K562 (cell line): ENCODE measurements at regions not wholly inside any gene's neighbourhood (a gene's known extent, or its start where the extent isn't known, plus 50 kb on each side); places are given as distances from the start of the nearest gene placed in this dataset.

Experiments used
- ARNT ChIP-seq, 2 experiments: fragments of 450-650 bp; IDR thresholded peaks; 2 replicates each; pipeline ENCODE4 v1.6.1; 2016; ENCODE audit warnings: mild to moderate bottlenecking in 1 of 2
- CHD2 ChIP-seq: IDR thresholded peaks from 2 replicates; pipeline ENCODE4 v1.6.1; 2011; ENCODE audit warnings: low read depth, low read length
- ELF1 ChIP-seq: fragments of 200-800 bp; sonication (Bioruptor generic); IDR thresholded peaks from 2 replicates; pipeline ENCODE4 v1.6.1; 2016; ENCODE audit warnings: missing genetic modification characterization, missing compliant biosample characterization
- MCM3 ChIP-seq: fragments of 450-650 bp; IDR thresholded peaks from 2 replicates; pipeline ENCODE4 v1.6.1; 2016
- PHB2 ChIP-seq: fragments of 450-650 bp; IDR thresholded peaks from 2 replicates; pipeline ENCODE4 v1.6.1; 2017; ENCODE audit warnings: low read depth
- PYGO2 ChIP-seq: fragments of 450-650 bp; IDR thresholded peaks from 2 replicates; pipeline ENCODE4 v1.6.1; 2016; ENCODE audit warnings: mild to moderate bottlenecking, missing genetic modification characterization, moderate library complexity, missing compliant biosample characterization
- STAT5B ChIP-seq: fragments of 250-450 bp; sonication (Bioruptor Pico); IDR thresholded peaks from 2 replicates; pipeline ENCODE4 v1.8.0; 2021; ENCODE audit warnings: mild to moderate bottlenecking, inconsistent platforms
- TBP ChIP-seq: optimal IDR thresholded peaks from 2 replicates; pipeline ENCODE3; 2011; ENCODE audit warnings: low read depth, low read length, improper control_type of control experiment
- TCF7L2 ChIP-seq: fragments of 150-350 bp; IDR thresholded peaks from 2 replicates; pipeline ENCODE4 v1.6.1; 2016; ENCODE audit warnings: low read depth, mild to moderate bottlenecking, low read length, moderate library complexity
- ZNF253 ChIP-seq: fragments of 250-450 bp; sonication (Bioruptor Pico); conservative IDR thresholded peaks from 2 replicates; pipeline ENCODE4 v1.6.1; 2021; ENCODE audit warnings: mild to moderate bottlenecking
- ZNF76 ChIP-seq: fragments of 250-450 bp; sonication (Bioruptor Pico); IDR thresholded peaks from 2 replicates; pipeline ENCODE4 v1.4.0; 2020; ENCODE audit warnings: mild to moderate bottlenecking, moderate library complexity, borderline replicate concordance
- TF ChIP-seq, protein P1 (sequence below), 3 experiments: IDR thresholded peaks in 2 of 3; conservative IDR thresholded peaks in 1 of 3; 2 replicates each; pipeline ENCODE4 v1.5.1; 2011 to 2012; ENCODE audit warnings: low read length in 3 of 3, mild to moderate bottlenecking in 3 of 3, control low read depth in 2 of 3, improper control_type of control experiment in 1 of 3, inconsistent platforms in 1 of 3, low read depth in 1 of 3, mixed read lengths in 1 of 3, moderate library complexity in 1 of 3; ENCODE audit not compliant: insufficient read depth in 2 of 3
- TF ChIP-seq, protein P2 (sequence below): fragments of 450-650 bp; IDR thresholded peaks from 2 replicates; pipeline ENCODE4 v1.6.1; 2017; ENCODE audit warnings: antibody characterized with exemption, mild to moderate bottlenecking
- TF ChIP-seq, protein P3 (sequence below), 2 experiments: fragments of 450-650 bp; formaldehyde crosslinking in 1 of 2; IDR thresholded peaks; 2 replicates each; pipeline versions ENCODE4 v1.4.0 to v1.6.1; 2014 to 2020; ENCODE audit warnings: mild to moderate bottlenecking in 2 of 2, borderline replicate concordance in 1 of 2, low read depth in 1 of 2

DNA sequence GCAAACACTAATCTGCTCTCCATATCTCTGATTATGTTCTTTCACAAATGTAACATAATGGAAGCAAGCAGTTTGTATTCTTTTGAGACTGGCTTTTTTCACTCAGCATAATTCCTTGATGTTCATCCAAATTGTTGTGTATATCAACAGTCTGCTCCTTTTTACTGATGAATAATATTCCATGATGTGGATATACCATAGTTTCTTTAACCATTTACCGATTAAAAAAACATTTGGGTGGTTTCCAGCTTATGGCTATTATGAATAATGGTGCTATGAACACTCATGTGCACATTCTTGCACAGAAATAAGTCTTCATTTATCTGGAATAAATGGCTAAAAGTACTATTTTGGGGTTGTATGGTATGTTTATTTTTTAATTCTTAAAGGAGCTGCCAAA, 708.9 kb downstream of the RFPL4B start:
- TF ChIP-seq ZNF253 (CRISPR knock-in tag) (no peak), TBP (no peak), TCF7L2 (no peak), CHD2 (no peak), MCM3 (no peak), ELF1 (tag) (no peak), ZNF76 (CRISPR knock-in tag) (no peak), STAT5B (CRISPR knock-in tag) (no peak), PHB2 (no peak), ARNT (IDR thresholded peaks at IDR 0.05) (no peak), PYGO2 (tag) (no peak)
- TF ChIP-seq, protein P1, sequence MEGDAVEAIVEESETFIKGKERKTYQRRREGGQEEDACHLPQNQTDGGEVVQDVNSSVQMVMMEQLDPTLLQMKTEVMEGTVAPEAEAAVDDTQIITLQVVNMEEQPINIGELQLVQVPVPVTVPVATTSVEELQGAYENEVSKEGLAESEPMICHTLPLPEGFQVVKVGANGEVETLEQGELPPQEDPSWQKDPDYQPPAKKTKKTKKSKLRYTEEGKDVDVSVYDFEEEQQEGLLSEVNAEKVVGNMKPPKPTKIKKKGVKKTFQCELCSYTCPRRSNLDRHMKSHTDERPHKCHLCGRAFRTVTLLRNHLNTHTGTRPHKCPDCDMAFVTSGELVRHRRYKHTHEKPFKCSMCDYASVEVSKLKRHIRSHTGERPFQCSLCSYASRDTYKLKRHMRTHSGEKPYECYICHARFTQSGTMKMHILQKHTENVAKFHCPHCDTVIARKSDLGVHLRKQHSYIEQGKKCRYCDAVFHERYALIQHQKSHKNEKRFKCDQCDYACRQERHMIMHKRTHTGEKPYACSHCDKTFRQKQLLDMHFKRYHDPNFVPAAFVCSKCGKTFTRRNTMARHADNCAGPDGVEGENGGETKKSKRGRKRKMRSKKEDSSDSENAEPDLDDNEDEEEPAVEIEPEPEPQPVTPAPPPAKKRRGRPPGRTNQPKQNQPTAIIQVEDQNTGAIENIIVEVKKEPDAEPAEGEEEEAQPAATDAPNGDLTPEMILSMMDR (IDR thresholded peaks at IDR 0.05 in 2 of 3, conservative IDR thresholded peaks at IDR 0.05 in 1 of 3; ENCODE audit: insufficient read depth in 2 of 3, low read depth in 1 of 3, low read length in 3 of 3), result no peak
- TF ChIP-seq, protein P2, sequence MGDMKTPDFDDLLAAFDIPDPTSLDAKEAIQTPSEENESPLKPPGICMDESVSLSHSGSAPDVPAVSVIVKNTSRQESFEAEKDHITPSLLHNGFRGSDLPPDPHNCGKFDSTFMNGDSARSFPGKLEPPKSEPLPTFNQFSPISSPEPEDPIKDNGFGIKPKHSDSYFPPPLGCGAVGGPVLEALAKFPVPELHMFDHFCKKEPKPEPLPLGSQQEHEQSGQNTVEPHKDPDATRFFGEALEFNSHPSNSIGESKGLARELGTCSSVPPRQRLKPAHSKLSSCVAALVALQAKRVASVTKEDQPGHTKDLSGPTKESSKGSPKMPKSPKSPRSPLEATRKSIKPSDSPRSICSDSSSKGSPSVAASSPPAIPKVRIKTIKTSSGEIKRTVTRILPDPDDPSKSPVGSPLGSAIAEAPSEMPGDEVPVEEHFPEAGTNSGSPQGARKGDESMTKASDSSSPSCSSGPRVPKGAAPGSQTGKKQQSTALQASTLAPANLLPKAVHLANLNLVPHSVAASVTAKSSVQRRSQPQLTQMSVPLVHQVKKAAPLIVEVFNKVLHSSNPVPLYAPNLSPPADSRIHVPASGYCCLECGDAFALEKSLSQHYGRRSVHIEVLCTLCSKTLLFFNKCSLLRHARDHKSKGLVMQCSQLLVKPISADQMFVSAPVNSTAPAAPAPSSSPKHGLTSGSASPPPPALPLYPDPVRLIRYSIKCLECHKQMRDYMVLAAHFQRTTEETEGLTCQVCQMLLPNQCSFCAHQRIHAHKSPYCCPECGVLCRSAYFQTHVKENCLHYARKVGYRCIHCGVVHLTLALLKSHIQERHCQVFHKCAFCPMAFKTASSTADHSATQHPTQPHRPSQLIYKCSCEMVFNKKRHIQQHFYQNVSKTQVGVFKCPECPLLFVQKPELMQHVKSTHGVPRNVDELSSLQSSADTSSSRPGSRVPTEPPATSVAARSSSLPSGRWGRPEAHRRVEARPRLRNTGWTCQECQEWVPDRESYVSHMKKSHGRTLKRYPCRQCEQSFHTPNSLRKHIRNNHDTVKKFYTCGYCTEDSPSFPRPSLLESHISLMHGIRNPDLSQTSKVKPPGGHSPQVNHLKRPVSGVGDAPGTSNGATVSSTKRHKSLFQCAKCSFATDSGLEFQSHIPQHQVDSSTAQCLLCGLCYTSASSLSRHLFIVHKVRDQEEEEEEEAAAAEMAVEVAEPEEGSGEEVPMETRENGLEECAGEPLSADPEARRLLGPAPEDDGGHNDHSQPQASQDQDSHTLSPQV, result no peak
- TF ChIP-seq, protein P3, sequence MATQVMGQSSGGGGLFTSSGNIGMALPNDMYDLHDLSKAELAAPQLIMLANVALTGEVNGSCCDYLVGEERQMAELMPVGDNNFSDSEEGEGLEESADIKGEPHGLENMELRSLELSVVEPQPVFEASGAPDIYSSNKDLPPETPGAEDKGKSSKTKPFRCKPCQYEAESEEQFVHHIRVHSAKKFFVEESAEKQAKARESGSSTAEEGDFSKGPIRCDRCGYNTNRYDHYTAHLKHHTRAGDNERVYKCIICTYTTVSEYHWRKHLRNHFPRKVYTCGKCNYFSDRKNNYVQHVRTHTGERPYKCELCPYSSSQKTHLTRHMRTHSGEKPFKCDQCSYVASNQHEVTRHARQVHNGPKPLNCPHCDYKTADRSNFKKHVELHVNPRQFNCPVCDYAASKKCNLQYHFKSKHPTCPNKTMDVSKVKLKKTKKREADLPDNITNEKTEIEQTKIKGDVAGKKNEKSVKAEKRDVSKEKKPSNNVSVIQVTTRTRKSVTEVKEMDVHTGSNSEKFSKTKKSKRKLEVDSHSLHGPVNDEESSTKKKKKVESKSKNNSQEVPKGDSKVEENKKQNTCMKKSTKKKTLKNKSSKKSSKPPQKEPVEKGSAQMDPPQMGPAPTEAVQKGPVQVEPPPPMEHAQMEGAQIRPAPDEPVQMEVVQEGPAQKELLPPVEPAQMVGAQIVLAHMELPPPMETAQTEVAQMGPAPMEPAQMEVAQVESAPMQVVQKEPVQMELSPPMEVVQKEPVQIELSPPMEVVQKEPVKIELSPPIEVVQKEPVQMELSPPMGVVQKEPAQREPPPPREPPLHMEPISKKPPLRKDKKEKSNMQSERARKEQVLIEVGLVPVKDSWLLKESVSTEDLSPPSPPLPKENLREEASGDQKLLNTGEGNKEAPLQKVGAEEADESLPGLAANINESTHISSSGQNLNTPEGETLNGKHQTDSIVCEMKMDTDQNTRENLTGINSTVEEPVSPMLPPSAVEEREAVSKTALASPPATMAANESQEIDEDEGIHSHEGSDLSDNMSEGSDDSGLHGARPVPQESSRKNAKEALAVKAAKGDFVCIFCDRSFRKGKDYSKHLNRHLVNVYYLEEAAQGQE (IDR thresholded peaks at IDR 0.05; ENCODE audit: borderline replicate concordance), result no peak
- TF ChIP-seq, protein P3 (CRISPR knock-in tag; IDR thresholded peaks at IDR 0.05; ENCODE audit: low read depth), result no peak
